SK-N-MC (cell line): ENCODE measurements at regions not wholly inside any gene's neighbourhood (a gene's known extent, or its start where the extent isn't known, plus 50 kb on each side); places are given as distances from the start of the nearest gene placed in this dataset.

Experiments used
- EZH2 ChIP-seq: fragments of 200-600 bp; sonication (generic); IDR thresholded peaks from one replicate; pipeline ENCODE4 v1.6.1; 2017; ENCODE audit warnings: antibody characterized with exemption
- FOXP2 ChIP-seq: optimal IDR thresholded peaks from 2 replicates; pipeline ENCODE3; 2011; ENCODE audit warnings: mild to moderate bottlenecking, moderate library complexity; ENCODE audit not compliant: insufficient read depth; ENCODE audit errors: extremely low read length, control extremely low read depth
- POLR2AphosphoS5 ChIP-seq: IDR thresholded peaks from 2 replicates; pipeline ENCODE4 v1.6.1; 2012; ENCODE audit warnings: mild to moderate bottlenecking, low read depth, low read length, borderline replicate concordance

- TF ChIP-seq EZH2 (no peak), POLR2AphosphoS5 (no peak), FOXP2 (no peak)
Observed at GRCh38 chr19:28294395-28294794, 918.6 kb downstream of the UQCRFS1 start.
